ENCODE measurements at regions not wholly inside any gene's neighbourhood (a gene's known extent, or its start where the extent isn't known, plus 50 kb on each side); places are given as distances from the start of the nearest gene placed in this dataset.

DNA sequence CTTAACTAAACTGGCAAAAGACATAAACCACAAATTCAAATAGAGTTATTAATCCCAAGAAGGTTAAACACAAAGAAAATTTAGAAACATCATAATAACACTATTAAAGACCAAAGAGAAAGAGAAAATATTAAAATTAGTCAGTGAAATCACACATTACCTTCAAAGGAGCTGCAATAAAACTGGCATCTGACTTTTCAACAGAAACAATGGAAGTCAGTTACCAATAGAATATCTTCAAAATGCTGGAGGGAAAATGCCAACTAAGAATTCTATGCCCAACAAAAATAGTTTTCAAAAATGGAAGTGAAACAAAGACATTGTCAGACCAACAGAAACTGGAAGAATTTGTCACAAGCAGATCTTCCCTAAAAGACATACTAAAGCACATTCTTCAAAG, 68.7 kb upstream of the RNF7 start:
- no peaks in the 10 kb centered on the region for H3K4me1 ChIP-seq (ENCODE audit: control insufficient read depth, insufficient read depth, low read length)

DNA sequence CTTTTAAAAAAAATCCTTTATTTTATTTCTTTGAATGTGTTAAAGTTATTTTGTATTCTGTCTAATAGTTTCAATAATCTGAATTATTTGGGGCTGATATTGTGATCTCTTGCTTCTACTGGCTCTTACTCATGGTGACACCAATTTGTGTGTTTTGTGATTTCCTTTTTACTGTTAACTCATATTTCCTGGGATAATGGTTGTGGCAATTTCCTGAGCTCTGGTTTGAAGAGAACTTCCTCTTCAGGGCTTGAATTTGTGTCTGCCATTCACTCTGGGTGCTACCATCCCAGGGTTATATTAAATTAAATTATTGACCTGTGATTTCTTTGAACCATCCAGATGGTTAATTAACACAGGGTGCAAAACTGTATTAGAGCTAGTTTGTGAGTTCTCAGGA, 60.4 kb upstream of the RNF7 start:
- H3K9ac ChIP-seq (ENCODE audit: low read depth, low read length), result no peak overlapping the region
- H3K4me3 ChIP-seq (ENCODE audit: low read depth, low read length), result no peak overlapping the region
- no peak overlapping the region for H3K27ac ChIP-seq (ENCODE audit: low read depth, low read length)
- peaks cover 17% of the 10 kb centered on the region for H3K4me1 ChIP-seq (ENCODE audit: control insufficient read depth, insufficient read depth, low read length)
- H3K36me3 ChIP-seq (ENCODE audit: control insufficient read depth, insufficient read depth, low read length), result no peaks in the 10 kb centered on the region
- H3K9me3 ChIP-seq (ENCODE audit: control insufficient read depth, insufficient read depth, low read length), result no peaks in the 10 kb centered on the region
- H3K27me3 ChIP-seq (ENCODE audit: control insufficient read depth, insufficient read depth, low read length), result no peaks in the 10 kb centered on the region

More for the DNA sequence above, 68.7 kb upstream of the RNF7 start:
- H3K27ac ChIP-seq (ENCODE audit: low read depth, low read length), result no peak overlapping the region
- no peaks in the 10 kb centered on the region for H3K27me3 ChIP-seq (ENCODE audit: control insufficient read depth, insufficient read depth, low read length)
- H3K9me3 ChIP-seq (ENCODE audit: control insufficient read depth, insufficient read depth, low read length), result peaks cover 24% of the 10 kb centered on the region; the same call in 1 of the 2 replicates
- H3K36me3 ChIP-seq (ENCODE audit: control insufficient read depth, insufficient read depth, low read length), result no peaks in the 10 kb centered on the region
- no peak overlapping the region for H3K4me3 ChIP-seq (ENCODE audit: low read depth, low read length)
- no peak overlapping the region for H3K9ac ChIP-seq (ENCODE audit: low read depth, low read length)

DNA sequence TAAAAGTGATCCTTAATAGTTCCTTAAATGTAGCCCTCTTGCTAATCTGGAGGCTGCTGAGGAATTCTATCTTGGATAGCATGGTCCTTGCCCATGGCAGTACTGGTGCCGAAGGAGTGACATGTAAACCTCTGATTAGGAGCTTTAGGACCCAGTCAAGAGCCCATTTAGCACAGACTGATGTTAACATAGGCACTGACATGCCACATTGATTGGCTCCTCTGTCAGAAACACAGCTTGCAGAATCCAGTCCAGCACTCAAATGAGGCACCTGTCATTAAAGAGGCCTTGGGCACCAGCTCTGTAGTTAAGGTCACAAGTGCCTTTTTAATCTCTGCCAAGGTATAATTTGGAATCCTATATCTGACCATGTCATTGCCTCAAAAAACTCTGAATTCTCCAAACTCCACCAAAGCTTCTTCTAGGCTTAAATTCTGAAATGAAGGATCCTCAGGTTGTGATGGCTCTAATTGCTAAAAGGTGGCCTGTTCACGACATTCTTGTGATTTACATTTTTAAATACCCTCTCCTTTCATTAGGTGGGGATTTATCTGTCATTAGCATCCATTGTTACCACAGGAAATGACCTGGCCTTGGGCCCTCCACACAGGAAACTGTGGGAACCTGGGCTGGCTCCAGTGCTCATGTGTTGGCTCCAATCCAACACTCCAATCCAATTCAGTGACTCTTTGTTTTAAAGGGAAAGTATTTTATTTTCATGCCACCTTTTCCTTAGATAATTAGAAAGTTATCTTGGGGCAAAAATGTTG, 57.3 kb upstream of the RNF7 start:
- H3K4me3 ChIP-seq (ENCODE audit: low read depth, low read length), result no peak overlapping the region
- peak overlapping the region; percentile 54 for H3K27ac ChIP-seq (ENCODE audit: low read depth, low read length)
- H3K36me3 ChIP-seq (ENCODE audit: control insufficient read depth, insufficient read depth, low read length), result no peaks in the 10 kb centered on the region
- H3K9ac ChIP-seq (ENCODE audit: low read depth, low read length), result no peak overlapping the region
- H3K9me3 ChIP-seq (ENCODE audit: control insufficient read depth, insufficient read depth, low read length), result no peaks in the 10 kb centered on the region
- no peaks in the 10 kb centered on the region for H3K27me3 ChIP-seq (ENCODE audit: control insufficient read depth, insufficient read depth, low read length)
- H3K4me1 ChIP-seq (ENCODE audit: control insufficient read depth, insufficient read depth, low read length), result peaks cover 27% of the 10 kb centered on the region

DNA sequence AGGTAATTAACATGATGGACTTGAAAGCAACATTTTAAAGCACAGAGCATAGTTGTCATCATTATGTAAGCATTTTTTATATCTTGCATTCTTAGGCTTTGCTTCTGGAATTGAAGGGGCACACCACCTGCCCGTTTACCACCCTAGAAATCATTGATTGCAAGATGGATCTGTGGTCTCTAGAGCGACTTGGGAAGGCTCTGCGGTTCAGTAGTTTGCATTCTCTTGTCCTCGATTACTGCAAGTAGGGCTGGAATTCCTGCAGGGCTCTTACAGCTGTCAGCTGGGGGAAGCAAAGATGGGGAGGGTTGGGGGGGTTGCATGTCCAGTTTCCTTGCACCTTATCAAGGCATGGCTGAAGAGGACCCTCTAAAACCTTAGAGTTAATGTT, 56.7 kb upstream of the RNF7 start:
- no peaks in the 10 kb centered on the region for H3K36me3 ChIP-seq (ENCODE audit: control insufficient read depth, insufficient read depth, low read length)
- H3K9me3 ChIP-seq (ENCODE audit: control insufficient read depth, insufficient read depth, low read length), result no peaks in the 10 kb centered on the region
- peaks cover 27% of the 10 kb centered on the region for H3K4me1 ChIP-seq (ENCODE audit: control insufficient read depth, insufficient read depth, low read length)
- no peak overlapping the region for H3K4me3 ChIP-seq (ENCODE audit: low read depth, low read length)
- H3K9ac ChIP-seq (ENCODE audit: low read depth, low read length), result no peak overlapping the region
- H3K27ac ChIP-seq (ENCODE audit: low read depth, low read length), result peak overlapping the region; percentile 39
- no peaks in the 10 kb centered on the region for H3K27me3 ChIP-seq (ENCODE audit: control insufficient read depth, insufficient read depth, low read length)

DNA sequence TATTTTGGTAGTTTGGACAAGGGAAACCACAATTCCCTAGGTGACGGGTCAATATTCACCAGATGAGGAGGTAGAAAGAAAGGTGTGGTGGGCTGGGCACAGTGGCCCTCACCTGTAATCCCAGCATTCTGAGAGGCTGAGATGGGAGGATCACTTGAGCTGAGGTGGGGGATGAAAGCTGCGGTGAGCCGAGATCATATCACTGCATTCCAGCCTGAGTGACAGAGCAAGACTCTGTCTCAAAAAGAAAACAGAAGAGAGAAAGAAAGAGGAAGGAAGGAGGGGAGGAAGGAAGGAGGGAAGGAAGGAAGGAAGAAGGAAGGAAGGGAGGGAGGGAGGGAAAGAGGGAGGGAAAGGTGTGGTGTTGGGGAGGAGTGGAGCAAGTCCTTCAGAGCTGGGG, 56.1 kb upstream of the RNF7 start:
- Histone ChIP-seq H3K4me1 (ENCODE audit: control insufficient read depth, insufficient read depth, low read length) (peaks cover 27% of the 10 kb centered on the region), H3K9me3 (ENCODE audit: control insufficient read depth, insufficient read depth, low read length) (no peaks in the 10 kb centered on the region), H3K27ac (ENCODE audit: low read depth, low read length) (no peak overlapping the region), H3K4me3 (ENCODE audit: low read depth, low read length) (no peak overlapping the region), H3K36me3 (ENCODE audit: control insufficient read depth, insufficient read depth, low read length) (no peaks in the 10 kb centered on the region), H3K27me3 (ENCODE audit: control insufficient read depth, insufficient read depth, low read length) (no peaks in the 10 kb centered on the region), H3K9ac (ENCODE audit: low read depth, low read length) (no peak overlapping the region)

DNA sequence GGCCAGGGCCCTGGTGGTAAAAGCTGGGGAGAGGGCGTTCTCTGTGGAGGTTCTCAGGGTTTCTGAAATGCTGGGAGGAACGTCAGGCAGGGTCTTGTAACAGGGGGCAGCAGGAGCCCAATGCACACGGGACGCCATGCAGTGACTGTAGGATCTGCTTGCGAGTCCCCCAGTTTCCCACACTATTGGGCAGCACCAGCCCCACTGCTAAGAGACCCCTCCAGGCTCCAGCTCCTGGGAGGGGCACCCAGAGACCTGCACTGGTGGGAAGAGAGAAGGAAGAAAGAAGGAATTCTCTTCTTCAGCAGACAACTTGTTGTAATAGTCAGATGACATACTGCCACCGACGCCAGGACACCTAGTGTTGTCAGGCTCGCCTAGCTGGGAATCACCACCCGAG, 55.2 kb upstream of the RNF7 start:
- no peaks in the 10 kb centered on the region for H3K36me3 ChIP-seq (ENCODE audit: control insufficient read depth, insufficient read depth, low read length)

DNA sequence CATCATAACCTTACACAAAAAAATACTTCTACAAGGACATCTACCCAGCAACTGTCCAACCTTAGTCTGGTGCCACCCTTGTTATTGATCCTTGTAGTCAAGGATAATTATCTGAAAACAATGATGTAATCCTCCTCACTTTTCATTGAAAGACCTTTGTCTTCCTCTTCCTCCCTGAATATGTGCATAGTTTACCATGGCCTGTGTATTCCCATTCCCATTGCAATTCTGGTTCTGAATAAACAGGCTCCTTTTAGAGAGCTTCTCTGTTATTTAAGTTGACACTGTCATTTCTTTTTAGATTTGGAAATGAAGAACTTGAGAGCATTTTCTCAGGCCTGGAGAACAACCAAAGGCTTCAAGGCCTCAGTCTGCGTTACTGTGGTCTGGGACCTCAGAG, 53.3 kb upstream of the RNF7 start:
- Histone ChIP-seq H3K36me3 (ENCODE audit: control insufficient read depth, insufficient read depth, low read length) (no peaks in the 10 kb centered on the region), H3K27me3 (ENCODE audit: control insufficient read depth, insufficient read depth, low read length) (no peaks in the 10 kb centered on the region), H3K4me3 (ENCODE audit: low read depth, low read length) (no peak overlapping the region; the same call in 1 of the 2 replicates), H3K27ac (ENCODE audit: low read depth, low read length) (peak overlapping the region; percentile 93), H3K9ac (ENCODE audit: low read depth, low read length) (0 out of 2 replicates have a peak overlapping the region, but pooled peaks have one; percentile 48), H3K4me1 (ENCODE audit: control insufficient read depth, insufficient read depth, low read length) (peaks cover 27% of the 10 kb centered on the region), H3K9me3 (ENCODE audit: control insufficient read depth, insufficient read depth, low read length) (no peaks in the 10 kb centered on the region)

More for the DNA sequence above, 55.2 kb upstream of the RNF7 start:
- H3K4me1 ChIP-seq (ENCODE audit: control insufficient read depth, insufficient read depth, low read length), result peaks cover 27% of the 10 kb centered on the region
- no peak overlapping the region for H3K9ac ChIP-seq (ENCODE audit: low read depth, low read length)
- no peak overlapping the region for H3K4me3 ChIP-seq (ENCODE audit: low read depth, low read length)
- no peak overlapping the region for H3K27ac ChIP-seq (ENCODE audit: low read depth, low read length)
- no peaks in the 10 kb centered on the region for H3K27me3 ChIP-seq (ENCODE audit: control insufficient read depth, insufficient read depth, low read length)
- no peaks in the 10 kb centered on the region for H3K9me3 ChIP-seq (ENCODE audit: control insufficient read depth, insufficient read depth, low read length)

DNA sequence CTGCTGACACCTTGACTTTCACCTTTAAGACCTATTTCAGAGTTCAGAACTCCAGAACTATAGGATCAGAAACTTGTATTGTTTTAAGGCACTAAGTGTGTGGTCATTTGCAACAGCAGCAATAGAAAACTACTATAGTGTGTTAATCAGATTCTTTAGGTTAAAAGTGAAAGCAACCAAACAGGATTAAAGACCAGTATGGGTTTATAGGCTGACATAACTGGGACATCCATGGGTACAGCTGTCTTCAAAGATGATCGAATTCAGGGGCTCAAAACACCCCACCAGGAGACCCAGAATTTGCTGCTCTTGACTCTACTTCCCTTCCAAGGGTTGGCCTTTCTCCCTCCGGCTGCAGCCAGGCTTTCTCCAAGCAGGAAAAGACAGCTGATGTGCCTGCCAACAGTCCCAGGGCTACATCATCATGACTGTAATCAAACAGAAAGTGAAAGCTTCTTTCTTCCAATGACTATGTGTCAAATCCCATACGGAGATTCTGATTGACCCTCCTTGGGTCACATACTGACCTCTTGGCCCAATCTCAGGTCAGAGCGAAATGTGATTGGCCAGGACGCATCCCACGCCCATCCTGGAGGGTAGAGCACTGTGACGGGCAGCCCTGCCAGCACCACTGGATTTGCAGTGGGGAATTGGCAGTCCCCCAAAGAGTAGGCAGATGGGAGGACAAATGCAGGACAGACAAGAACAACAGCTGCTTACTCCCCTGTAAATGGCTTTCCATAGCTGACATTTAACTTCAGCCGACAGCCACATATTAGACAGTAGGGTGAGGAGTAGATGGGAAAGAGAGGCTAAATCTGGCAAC, 51.4 kb upstream of the RNF7 start:
- no peak overlapping the region for H3K9ac ChIP-seq (ENCODE audit: low read depth, low read length)
- no peaks in the 10 kb centered on the region for H3K27me3 ChIP-seq (ENCODE audit: control insufficient read depth, insufficient read depth, low read length)
- no peak overlapping the region for H3K4me3 ChIP-seq (ENCODE audit: low read depth, low read length)
- peaks cover 13% of the 10 kb centered on the region for H3K4me1 ChIP-seq (ENCODE audit: control insufficient read depth, insufficient read depth, low read length)
- no peak overlapping the region for H3K27ac ChIP-seq (ENCODE audit: low read depth, low read length)
- H3K36me3 ChIP-seq (ENCODE audit: control insufficient read depth, insufficient read depth, low read length), result no peaks in the 10 kb centered on the region
- H3K9me3 ChIP-seq (ENCODE audit: control insufficient read depth, insufficient read depth, low read length), result no peaks in the 10 kb centered on the region
